ENCODE measurements at regions not wholly inside any gene's neighbourhood (a gene's known extent, or its start where the extent isn't known, plus 50 kb on each side); places are given as distances from the start of the nearest gene placed in this dataset.
"Not testable (repeated sequence)": the region's sequence is repeated elsewhere in the genome, so short reads cannot be mapped to it uniquely, and the experiment has no call there.

GRCh38 chr4:74543983-74544382, 99.0 kb downstream of the AREG start:
- in situ Hi-C loops (cut with HindIII; ENCODE audit: low sequenced_read_pairs): loop anchor here (5.0 kb wide), 1 partner anchor 78 kb away; no protein-coding TSS in a partner anchor

GRCh38 chr4:74544655-74545361, 99.9 kb downstream of the AREG start:
- in situ Hi-C loops (cut with HindIII; ENCODE audit: low sequenced_read_pairs): loop anchor here (5.0 kb wide), 1 partner anchor 77 kb away; no protein-coding TSS in a partner anchor

- in situ Hi-C loops (cut with HindIII; ENCODE audit: low sequenced_read_pairs): no loop called here
These were observed 100.5 kb downstream of the AREG start for GRCh38 chr4:74545448-74545847.

- in situ Hi-C loops (cut with HindIII; ENCODE audit: low sequenced_read_pairs): no loop called here
These were observed 101.1 kb downstream of the AREG start for GRCh38 chr4:74546057-74546456.

GRCh38 chr4:74547042-74547441, 102.1 kb downstream of the AREG start:
- in situ Hi-C loops (cut with HindIII; ENCODE audit: low sequenced_read_pairs): no loop called here

GRCh38 chr4:74548561-74548960, 103.6 kb downstream of the AREG start:
- in situ Hi-C loops (cut with HindIII; ENCODE audit: low sequenced_read_pairs): no loop called here

GRCh38 chr4:74549936-74550335, 105.0 kb downstream of the AREG start:
- in situ Hi-C loops (cut with HindIII; ENCODE audit: low sequenced_read_pairs): no loop called here

- in situ Hi-C loops (cut with HindIII; ENCODE audit: low sequenced_read_pairs): no loop called here
These were observed 110.3 kb downstream of the AREG start for GRCh38 chr4:74555231-74555630.

GRCh38 chr4:74555843-74556242, 110.9 kb downstream of the AREG start:
- in situ Hi-C loops (cut with HindIII; ENCODE audit: low sequenced_read_pairs): no loop called here

- in situ Hi-C loops (cut with HindIII; ENCODE audit: low sequenced_read_pairs): no loop called here
These were observed 114.9 kb downstream of the AREG start for GRCh38 chr4:74559853-74560252.

- in situ Hi-C loops (cut with HindIII; ENCODE audit: low sequenced_read_pairs): no loop called here
These were observed 123.0 kb downstream of the AREG start for GRCh38 chr4:74567981-74568380.

- in situ Hi-C loops (cut with HindIII; ENCODE audit: low sequenced_read_pairs): no loop called here
These were observed 125.2 kb downstream of the AREG start for GRCh38 chr4:74570095-74570494.

GRCh38 chr4:74578329-74578728, 133.4 kb downstream of the AREG start:
- in situ Hi-C loops (cut with HindIII; ENCODE audit: low sequenced_read_pairs): no loop called here

GRCh38 chr4:74578865-74579264, 133.9 kb downstream of the AREG start:
- in situ Hi-C loops (cut with HindIII; ENCODE audit: low sequenced_read_pairs): not testable (repeated sequence)

- in situ Hi-C loops (cut with HindIII; ENCODE audit: low sequenced_read_pairs): no loop called here
These were observed 138.3 kb downstream of the AREG start for GRCh38 chr4:74583089-74583700.

- in situ Hi-C loops (cut with HindIII; ENCODE audit: low sequenced_read_pairs): no loop called here
These were observed 138.8 kb downstream of the AREG start for GRCh38 chr4:74583757-74584156.

GRCh38 chr4:74588350-74588749, 143.4 kb downstream of the AREG start:
- in situ Hi-C loops (cut with HindIII; ENCODE audit: low sequenced_read_pairs): no loop called here

- in situ Hi-C loops (cut with HindIII; ENCODE audit: low sequenced_read_pairs): no loop called here
These were observed 145.5 kb downstream of the AREG start for GRCh38 chr4:74590476-74590875.

- in situ Hi-C loops (cut with HindIII; ENCODE audit: low sequenced_read_pairs): no loop called here
These were observed 153.8 kb downstream of the AREG start for GRCh38 chr4:74598611-74599325.

GRCh38 chr4:74603186-74603585, 158.2 kb downstream of the AREG start:
- in situ Hi-C loops (cut with HindIII; ENCODE audit: low sequenced_read_pairs): no loop called here

- in situ Hi-C loops (cut with HindIII; ENCODE audit: low sequenced_read_pairs): no loop called here
These were observed 163.4 kb downstream of the AREG start for GRCh38 chr4:74608151-74608949.
